HCT116 (cell line): ENCODE measurements at regions not wholly inside any gene's neighbourhood (a gene's known extent, or its start where the extent isn't known, plus 50 kb on each side); places are given as distances from the start of the nearest gene placed in this dataset.

Source experiments
- CBX3 ChIP-seq: IDR thresholded peaks from 2 replicates; pipeline ENCODE4 v1.6.1; 2012; ENCODE audit warnings: low read depth
- CTCF ChIP-seq, 3 experiments: fragments of 200-600 bp in 1 of 3; sonication (generic) in 1 of 3; IDR thresholded peaks in 2 of 3; conservative IDR thresholded peaks in 1 of 3; 2 replicates each; pipeline ENCODE4 v1.5.1; 2012 to 2017; ENCODE audit warnings: low read depth in 2 of 3, low read length in 2 of 3, antibody characterized with exemption in 1 of 3, borderline replicate concordance in 1 of 3, control low read depth in 1 of 3, mild to moderate bottlenecking in 1 of 3, mixed read lengths in 1 of 3, mixed run types in 1 of 3, moderate library complexity in 1 of 3; ENCODE audit not compliant: insufficient read depth in 1 of 3
- EZH2 ChIP-seq: fragments of 200-600 bp; sonication (generic); IDR thresholded peaks from 2 replicates; pipeline ENCODE4 v1.6.1; 2017; ENCODE audit warnings: antibody characterized with exemption, mixed run types
- MAX ChIP-seq: IDR thresholded peaks from 2 replicates; pipeline ENCODE4 v1.6.1; 2012
- POLR2A ChIP-seq: IDR thresholded peaks from 2 replicates; pipeline ENCODE4 v1.7.0; 2011; ENCODE audit warnings: borderline replicate concordance; ENCODE audit not compliant: insufficient read depth, insufficient read length; ENCODE audit errors: extremely low read depth
- POLR2AphosphoS5 ChIP-seq: IDR thresholded peaks from 2 replicates; pipeline ENCODE4 v1.6.1; 2011; ENCODE audit warnings: mild to moderate bottlenecking, low read depth, low read length, moderate library complexity
- REST ChIP-seq: IDR thresholded peaks from 2 replicates; pipeline ENCODE4 v1.6.1; 2012; ENCODE audit warnings: low read depth
- SRF ChIP-seq: IDR thresholded peaks from 2 replicates; pipeline ENCODE4 v1.6.1; 2012; ENCODE audit warnings: low read depth
- YY1 ChIP-seq: IDR thresholded peaks from 2 replicates; pipeline ENCODE4 v1.6.1; 2011; ENCODE audit warnings: low read length, low read depth, moderate library complexity, mild to moderate bottlenecking; ENCODE audit not compliant: insufficient replicate concordance; ENCODE audit errors: extremely low read depth

GRCh38 chr18:78146136-78147085 is 833.2 kb upstream of the SALL3 start:
- TF ChIP-seq EZH2: no peak
- no peak for TF ChIP-seq POLR2A
- TF ChIP-seq CTCF (IDR thresholded peaks at IDR 0.05 in 2 of 3, conservative IDR thresholded peaks at IDR 0.05 in 1 of 3; ENCODE audit: borderline replicate concordance in 1 of 3, insufficient read depth in 1 of 3, low read depth in 2 of 3, low read length in 2 of 3): no peak
- no peak for TF ChIP-seq SRF
- no peak for TF ChIP-seq MAX
- TF ChIP-seq CBX3: no peak
- TF ChIP-seq YY1: no peak
- no peak for TF ChIP-seq REST
- TF ChIP-seq POLR2AphosphoS5: no peak
